ENCODE measurements at regions not wholly inside any gene's neighbourhood (a gene's known extent, or its start where the extent isn't known, plus 50 kb on each side); places are given as distances from the start of the nearest gene placed in this dataset.

- Histone ChIP-seq H3K36me3 (ENCODE audit: insufficient read depth, low read length) (no peaks in the 10 kb centered on the region), H3K9me3 (replicated peaks; ENCODE audit: low read length) (no peaks in the 10 kb centered on the region), H3K9ac (ENCODE audit: low read depth, low read length) (no peak overlapping the region), H3K27me3 (ENCODE audit: control insufficient read depth, insufficient read depth, low read length) (no peaks in the 10 kb centered on the region), H3K4me3 (ENCODE audit: low read length) (no peak overlapping the region), H3K4me1 (ENCODE audit: control insufficient read depth, insufficient read depth, low read length) (no peaks in the 10 kb centered on the region), H3K4me2 (ENCODE audit: low read length) (no peak overlapping the region)
These were observed 373.4 kb upstream of the KIF2B start for GRCh38 chr17:53449324-53449723.

DNA sequence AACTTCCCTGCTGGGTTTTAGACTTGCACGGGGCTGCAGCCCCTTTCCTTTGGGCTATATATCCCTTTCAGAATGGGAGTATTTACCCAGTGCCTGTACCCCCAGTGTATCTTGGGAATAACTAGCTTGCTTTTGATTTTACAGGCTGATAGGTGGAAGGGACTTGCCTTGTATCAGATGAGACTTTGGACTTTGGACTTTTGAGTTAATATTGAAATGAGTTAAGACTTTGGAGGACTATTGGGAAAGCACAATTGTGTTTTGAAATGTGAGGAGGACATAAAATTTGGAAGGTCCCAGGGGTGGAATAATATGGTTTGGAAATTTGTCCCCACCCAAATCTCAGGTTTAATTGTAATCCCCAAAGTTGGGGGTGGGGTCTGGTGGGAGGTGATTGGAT, 393.8 kb upstream of the KIF2B start:
- no peaks in the 10 kb centered on the region for H3K27me3 ChIP-seq (ENCODE audit: control insufficient read depth, insufficient read depth, low read length)
- peaks cover 7% of the 10 kb centered on the region for H3K9me3 ChIP-seq (replicated peaks; ENCODE audit: low read length)
- H3K4me3 ChIP-seq (ENCODE audit: low read length), result no peak overlapping the region
- H3K9ac ChIP-seq (ENCODE audit: low read depth, low read length), result no peak overlapping the region
- H3K4me1 ChIP-seq (ENCODE audit: control insufficient read depth, insufficient read depth, low read length), result no peaks in the 10 kb centered on the region
- no peaks in the 10 kb centered on the region for H3K36me3 ChIP-seq (ENCODE audit: insufficient read depth, low read length)
- no peak overlapping the region for H3K4me2 ChIP-seq (ENCODE audit: low read length)

DNA sequence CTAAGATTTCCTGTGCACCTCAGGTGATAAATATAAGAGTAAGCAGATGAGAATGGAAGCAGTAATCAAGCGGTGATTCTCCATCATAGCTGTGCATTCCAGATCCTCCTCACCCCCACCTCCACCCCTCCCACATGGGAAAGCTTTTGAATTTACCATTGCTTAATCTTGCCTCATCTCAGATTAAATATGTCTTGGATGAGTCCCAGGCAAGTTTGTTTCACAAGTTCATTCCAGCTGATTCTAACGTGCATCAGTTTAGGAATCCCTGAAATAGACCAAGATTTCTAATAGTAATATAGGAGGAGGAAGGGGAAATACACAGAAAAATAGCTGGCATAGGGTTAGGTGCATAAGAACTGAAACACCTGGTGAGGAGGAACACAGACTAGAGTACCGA, 396.2 kb upstream of the KIF2B start:
- no peak overlapping the region for H3K4me2 ChIP-seq (ENCODE audit: low read length)
- H3K9me3 ChIP-seq (replicated peaks; ENCODE audit: low read length), result peaks cover 3% of the 10 kb centered on the region
- H3K4me1 ChIP-seq (ENCODE audit: control insufficient read depth, insufficient read depth, low read length), result no peaks in the 10 kb centered on the region
- no peak overlapping the region for H3K4me3 ChIP-seq (ENCODE audit: low read length)
- H3K27me3 ChIP-seq (ENCODE audit: control insufficient read depth, insufficient read depth, low read length), result no peaks in the 10 kb centered on the region
- no peaks in the 10 kb centered on the region for H3K36me3 ChIP-seq (ENCODE audit: insufficient read depth, low read length)
- no peak overlapping the region for H3K9ac ChIP-seq (ENCODE audit: low read depth, low read length)

GRCh38 chr17:53420035-53420641, 402.6 kb upstream of the KIF2B start:
- Histone ChIP-seq H3K9me3 (replicated peaks; ENCODE audit: low read length) (no peaks in the 10 kb centered on the region), H3K9ac (ENCODE audit: low read depth, low read length) (no peak overlapping the region), H3K4me1 (ENCODE audit: control insufficient read depth, insufficient read depth, low read length) (no peaks in the 10 kb centered on the region), H3K4me2 (ENCODE audit: low read length) (no peak overlapping the region), H3K4me3 (ENCODE audit: low read length) (no peak overlapping the region), H3K27me3 (ENCODE audit: control insufficient read depth, insufficient read depth, low read length) (no peaks in the 10 kb centered on the region), H3K36me3 (ENCODE audit: insufficient read depth, low read length) (no peaks in the 10 kb centered on the region)

DNA sequence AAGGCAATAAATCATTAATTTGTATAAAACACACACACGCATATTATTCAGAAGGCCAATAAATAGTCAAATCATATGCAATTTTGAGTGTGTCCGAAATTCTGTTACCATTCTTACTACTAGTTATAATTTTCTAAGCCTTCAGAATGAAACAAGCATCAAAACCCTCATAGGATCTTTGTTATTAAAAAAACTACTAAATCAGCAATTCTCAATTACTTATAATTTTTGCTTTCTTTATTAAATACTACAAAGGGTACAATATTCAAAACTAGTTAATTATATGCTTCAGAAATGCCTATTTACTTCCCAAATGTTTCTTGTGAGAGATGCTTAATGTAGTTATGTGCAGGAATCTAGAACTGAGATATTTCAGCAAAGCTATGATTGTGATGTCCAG, 413.1 kb upstream of the KIF2B start:
- Histone ChIP-seq H3K4me1 (ENCODE audit: control insufficient read depth, insufficient read depth, low read length) (no peaks in the 10 kb centered on the region), H3K4me2 (ENCODE audit: low read length) (no peak overlapping the region), H3K9me3 (replicated peaks; ENCODE audit: low read length) (no peaks in the 10 kb centered on the region), H3K4me3 (ENCODE audit: low read length) (no peak overlapping the region), H3K36me3 (ENCODE audit: insufficient read depth, low read length) (no peaks in the 10 kb centered on the region), H3K9ac (ENCODE audit: low read depth, low read length) (no peak overlapping the region), H3K27me3 (ENCODE audit: control insufficient read depth, insufficient read depth, low read length) (no peaks in the 10 kb centered on the region)

- Histone ChIP-seq H3K4me3 (ENCODE audit: low read length) (no peak overlapping the region), H3K9ac (ENCODE audit: low read depth, low read length) (no peak overlapping the region), H3K4me2 (ENCODE audit: low read length) (no peak overlapping the region), H3K36me3 (ENCODE audit: insufficient read depth, low read length) (no peaks in the 10 kb centered on the region), H3K4me1 (ENCODE audit: control insufficient read depth, insufficient read depth, low read length) (no peaks in the 10 kb centered on the region), H3K9me3 (replicated peaks; ENCODE audit: low read length) (peaks cover 5% of the 10 kb centered on the region), H3K27me3 (ENCODE audit: control insufficient read depth, insufficient read depth, low read length) (no peaks in the 10 kb centered on the region)
These were observed 415.8 kb upstream of the KIF2B start for GRCh38 chr17:53406907-53407306.

DNA sequence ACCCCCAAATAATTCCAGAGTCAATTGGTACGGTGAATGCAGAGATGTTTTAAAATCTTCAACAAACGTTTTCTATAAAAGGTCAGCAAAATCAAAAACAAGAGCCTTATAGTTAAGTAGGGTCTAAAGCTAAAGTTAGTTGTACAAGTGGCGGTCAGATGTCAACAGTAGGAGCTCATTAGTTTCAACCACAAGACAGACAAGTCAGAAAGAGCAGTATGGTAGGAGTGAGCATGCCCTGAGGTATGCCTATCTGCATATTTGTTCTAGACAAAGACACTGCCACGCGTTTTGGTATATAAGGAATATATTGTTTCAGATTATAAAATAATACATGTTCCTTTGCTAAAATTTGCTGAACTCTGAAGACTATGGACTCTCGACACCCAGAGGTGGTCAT, 431.5 kb upstream of the KIF2B start:
- Histone ChIP-seq H3K4me3 (ENCODE audit: low read length) (no peak overlapping the region), H3K4me2 (ENCODE audit: low read length) (no peak overlapping the region), H3K27me3 (ENCODE audit: control insufficient read depth, insufficient read depth, low read length) (no peaks in the 10 kb centered on the region), H3K9ac (ENCODE audit: low read depth, low read length) (no peak overlapping the region), H3K9me3 (replicated peaks; ENCODE audit: low read length) (no peaks in the 10 kb centered on the region), H3K4me1 (ENCODE audit: control insufficient read depth, insufficient read depth, low read length) (no peaks in the 10 kb centered on the region), H3K36me3 (ENCODE audit: insufficient read depth, low read length) (no peaks in the 10 kb centered on the region)

- no peak overlapping the region for H3K4me2 ChIP-seq (ENCODE audit: low read length)
- H3K4me3 ChIP-seq (ENCODE audit: low read length), result no peak overlapping the region
- H3K4me1 ChIP-seq (ENCODE audit: control insufficient read depth, insufficient read depth, low read length), result no peaks in the 10 kb centered on the region
- no peaks in the 10 kb centered on the region for H3K9me3 ChIP-seq (replicated peaks; ENCODE audit: low read length)
- H3K27me3 ChIP-seq (ENCODE audit: control insufficient read depth, insufficient read depth, low read length), result no peaks in the 10 kb centered on the region
- H3K36me3 ChIP-seq (ENCODE audit: insufficient read depth, low read length), result no peaks in the 10 kb centered on the region
- H3K9ac ChIP-seq (ENCODE audit: low read depth, low read length), result no peak overlapping the region
These were observed 432.2 kb upstream of the KIF2B start for GRCh38 chr17:53390575-53390974.

DNA sequence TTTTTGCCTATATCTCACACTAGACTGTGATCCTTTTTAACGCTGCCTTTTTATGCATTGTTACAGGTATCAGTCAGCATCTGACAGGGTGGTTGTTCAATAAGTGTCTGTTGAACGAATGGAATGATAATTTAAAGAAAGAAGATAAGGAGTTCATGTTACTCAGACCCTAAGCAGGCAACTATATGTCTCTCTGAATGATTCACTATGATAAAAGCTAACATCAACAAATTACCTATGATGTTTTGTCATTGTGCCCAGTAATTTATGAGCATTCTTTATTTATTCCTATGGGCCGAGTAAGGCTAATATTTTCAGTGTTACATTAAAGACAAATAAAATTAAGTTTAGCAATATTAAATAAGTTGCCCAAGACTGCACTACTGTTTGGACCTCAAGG, 435.0 kb upstream of the KIF2B start:
- Histone ChIP-seq H3K9me3 (replicated peaks; ENCODE audit: low read length) (no peaks in the 10 kb centered on the region), H3K27me3 (ENCODE audit: control insufficient read depth, insufficient read depth, low read length) (no peaks in the 10 kb centered on the region), H3K4me3 (ENCODE audit: low read length) (no peak overlapping the region), H3K36me3 (ENCODE audit: insufficient read depth, low read length) (no peaks in the 10 kb centered on the region), H3K4me1 (ENCODE audit: control insufficient read depth, insufficient read depth, low read length) (no peaks in the 10 kb centered on the region), H3K4me2 (ENCODE audit: low read length) (no peak overlapping the region), H3K9ac (ENCODE audit: low read depth, low read length) (no peak overlapping the region)

DNA sequence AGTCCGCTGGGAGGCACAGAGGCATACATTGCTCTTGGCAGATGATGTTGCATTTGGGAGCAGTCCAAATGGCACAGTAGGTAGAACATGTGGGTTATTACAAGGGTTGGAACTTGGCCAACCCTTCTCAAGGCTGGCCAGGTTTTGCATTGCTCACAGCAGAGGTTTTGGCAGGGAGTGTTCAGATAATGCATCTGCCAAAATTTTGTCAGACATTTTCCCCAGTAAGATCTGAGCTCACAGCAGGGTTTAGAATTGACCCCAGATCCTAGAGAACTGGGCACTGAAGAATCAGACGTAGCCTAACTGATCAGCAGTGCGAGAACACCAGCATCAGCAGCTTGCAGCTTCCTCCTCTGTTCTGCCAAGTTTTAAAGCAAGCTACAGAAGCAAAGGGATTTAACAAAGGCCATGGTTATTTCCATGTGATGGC, 468.8 kb upstream of the KIF2B start:
- H3K36me3 ChIP-seq (ENCODE audit: insufficient read depth, low read length), result no peaks in the 10 kb centered on the region
- H3K9me3 ChIP-seq (replicated peaks; ENCODE audit: low read length), result no peaks in the 10 kb centered on the region
- no peak overlapping the region for H3K4me3 ChIP-seq (ENCODE audit: low read length)
- no peaks in the 10 kb centered on the region for H3K4me1 ChIP-seq (ENCODE audit: control insufficient read depth, insufficient read depth, low read length)
- H3K9ac ChIP-seq (ENCODE audit: low read depth, low read length), result no peak overlapping the region
- no peak overlapping the region for H3K4me2 ChIP-seq (ENCODE audit: low read length)
- no peaks in the 10 kb centered on the region for H3K27me3 ChIP-seq (ENCODE audit: control insufficient read depth, insufficient read depth, low read length)

DNA sequence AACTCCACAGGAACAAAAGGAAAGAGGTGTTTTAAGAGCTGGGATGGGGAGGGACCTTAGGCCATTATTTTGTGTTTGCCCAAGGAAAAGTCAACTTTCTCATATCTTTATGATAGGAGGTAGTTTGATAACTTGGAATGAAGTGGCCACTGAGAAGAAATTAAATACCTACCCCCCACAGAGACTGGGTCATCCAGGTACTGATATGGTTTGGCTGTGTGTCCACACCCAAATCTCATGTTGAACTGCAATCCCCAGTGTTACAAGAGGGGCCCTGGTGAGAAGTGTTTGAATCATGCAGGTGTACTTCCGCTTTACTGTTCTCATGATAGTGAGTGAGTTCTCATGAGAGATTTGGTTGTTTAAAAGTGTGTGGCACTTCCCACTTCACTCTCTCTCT, 477.9 kb upstream of the KIF2B start:
- Histone ChIP-seq H3K27me3 (ENCODE audit: control insufficient read depth, insufficient read depth, low read length) (no peaks in the 10 kb centered on the region), H3K9me3 (replicated peaks; ENCODE audit: low read length) (no peaks in the 10 kb centered on the region), H3K4me3 (ENCODE audit: low read length) (no peak overlapping the region), H3K9ac (ENCODE audit: low read depth, low read length) (no peak overlapping the region), H3K36me3 (ENCODE audit: insufficient read depth, low read length) (no peaks in the 10 kb centered on the region), H3K4me2 (ENCODE audit: low read length) (no peak overlapping the region), H3K4me1 (ENCODE audit: control insufficient read depth, insufficient read depth, low read length) (no peaks in the 10 kb centered on the region)

DNA sequence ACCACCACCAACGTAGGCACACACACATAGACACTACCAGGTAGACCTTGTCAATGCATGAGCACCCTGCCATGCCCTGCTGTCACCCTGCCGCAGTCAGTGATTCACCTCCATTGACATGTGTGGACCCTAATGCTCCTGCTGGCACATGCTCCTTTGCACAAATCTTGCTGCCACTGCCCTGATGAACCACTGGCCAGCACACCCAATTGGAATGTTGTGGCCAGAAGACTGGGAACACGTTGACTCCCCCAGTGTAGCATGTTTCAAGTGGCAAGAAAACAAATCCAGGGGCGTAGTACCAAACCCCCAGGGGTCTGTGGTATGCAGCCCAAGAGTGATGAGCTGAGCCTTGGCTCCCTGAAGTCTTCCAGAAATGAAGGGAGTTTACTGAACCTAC, 486.4 kb upstream of the KIF2B start:
- Histone ChIP-seq H3K4me2 (ENCODE audit: low read length) (no peak overlapping the region), H3K4me1 (ENCODE audit: control insufficient read depth, insufficient read depth, low read length) (no peaks in the 10 kb centered on the region), H3K27me3 (ENCODE audit: control insufficient read depth, insufficient read depth, low read length) (no peaks in the 10 kb centered on the region), H3K36me3 (ENCODE audit: insufficient read depth, low read length) (no peaks in the 10 kb centered on the region), H3K4me3 (ENCODE audit: low read length) (no peak overlapping the region), H3K9ac (ENCODE audit: low read depth, low read length) (no peak overlapping the region), H3K9me3 (replicated peaks; ENCODE audit: low read length) (no peaks in the 10 kb centered on the region)

Measured in skeletal muscle satellite cell (primary cell).